ENCODE measurements at regions not wholly inside any gene's neighbourhood (a gene's known extent, or its start where the extent isn't known, plus 50 kb on each side); places are given as distances from the start of the nearest gene placed in this dataset.
"Not testable (repeated sequence)": the region's sequence is repeated elsewhere in the genome, so short reads cannot be mapped to it uniquely, and the experiment has no call there.

DNA sequence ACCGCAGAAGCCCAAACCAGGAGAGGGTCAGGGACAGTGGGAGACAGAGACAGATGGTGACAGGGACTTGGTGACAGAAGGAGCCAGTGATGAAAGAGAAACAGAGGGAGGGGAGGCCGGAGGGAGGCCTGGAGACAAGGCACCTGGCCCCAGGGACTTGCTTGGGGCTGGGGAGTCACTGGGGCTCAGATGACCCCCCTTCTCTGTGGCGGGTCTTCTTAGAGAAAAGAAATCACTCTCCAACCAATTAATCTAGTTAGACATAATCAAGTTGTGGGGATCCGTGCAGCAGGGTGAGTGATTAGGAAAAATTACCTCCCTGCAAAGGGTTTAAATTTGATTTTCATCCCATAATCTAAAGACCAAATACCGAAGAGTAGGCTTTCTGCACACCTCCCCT lies 519.8 kb downstream of the PTPRU start:
- H3K9me3 Mint-ChIP-seq (ENCODE audit: unreplicated experiment): no peaks in the 10 kb centered on the region
- no peak for DNase-seq (ENCODE audit: low spot score)
- TF ChIP-seq, protein P1, sequence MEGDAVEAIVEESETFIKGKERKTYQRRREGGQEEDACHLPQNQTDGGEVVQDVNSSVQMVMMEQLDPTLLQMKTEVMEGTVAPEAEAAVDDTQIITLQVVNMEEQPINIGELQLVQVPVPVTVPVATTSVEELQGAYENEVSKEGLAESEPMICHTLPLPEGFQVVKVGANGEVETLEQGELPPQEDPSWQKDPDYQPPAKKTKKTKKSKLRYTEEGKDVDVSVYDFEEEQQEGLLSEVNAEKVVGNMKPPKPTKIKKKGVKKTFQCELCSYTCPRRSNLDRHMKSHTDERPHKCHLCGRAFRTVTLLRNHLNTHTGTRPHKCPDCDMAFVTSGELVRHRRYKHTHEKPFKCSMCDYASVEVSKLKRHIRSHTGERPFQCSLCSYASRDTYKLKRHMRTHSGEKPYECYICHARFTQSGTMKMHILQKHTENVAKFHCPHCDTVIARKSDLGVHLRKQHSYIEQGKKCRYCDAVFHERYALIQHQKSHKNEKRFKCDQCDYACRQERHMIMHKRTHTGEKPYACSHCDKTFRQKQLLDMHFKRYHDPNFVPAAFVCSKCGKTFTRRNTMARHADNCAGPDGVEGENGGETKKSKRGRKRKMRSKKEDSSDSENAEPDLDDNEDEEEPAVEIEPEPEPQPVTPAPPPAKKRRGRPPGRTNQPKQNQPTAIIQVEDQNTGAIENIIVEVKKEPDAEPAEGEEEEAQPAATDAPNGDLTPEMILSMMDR (IDR thresholded peaks at IDR 0.05; ENCODE audit: unreplicated experiment): no peak
- H3K27me3 Mint-ChIP-seq (ENCODE audit: unreplicated experiment): peaks cover under 1% of the 10 kb centered on the region
- H3K27ac Mint-ChIP-seq (ENCODE audit: unreplicated experiment): no peak overlapping the region
- no peaks in the 10 kb centered on the region for H3K36me3 Mint-ChIP-seq (ENCODE audit: low read depth, unreplicated experiment)
- H3K4me1 Mint-ChIP-seq (ENCODE audit: unreplicated experiment): no peaks in the 10 kb centered on the region
- no peak overlapping the region for H3K4me3 Mint-ChIP-seq (ENCODE audit: unreplicated experiment)

DNA sequence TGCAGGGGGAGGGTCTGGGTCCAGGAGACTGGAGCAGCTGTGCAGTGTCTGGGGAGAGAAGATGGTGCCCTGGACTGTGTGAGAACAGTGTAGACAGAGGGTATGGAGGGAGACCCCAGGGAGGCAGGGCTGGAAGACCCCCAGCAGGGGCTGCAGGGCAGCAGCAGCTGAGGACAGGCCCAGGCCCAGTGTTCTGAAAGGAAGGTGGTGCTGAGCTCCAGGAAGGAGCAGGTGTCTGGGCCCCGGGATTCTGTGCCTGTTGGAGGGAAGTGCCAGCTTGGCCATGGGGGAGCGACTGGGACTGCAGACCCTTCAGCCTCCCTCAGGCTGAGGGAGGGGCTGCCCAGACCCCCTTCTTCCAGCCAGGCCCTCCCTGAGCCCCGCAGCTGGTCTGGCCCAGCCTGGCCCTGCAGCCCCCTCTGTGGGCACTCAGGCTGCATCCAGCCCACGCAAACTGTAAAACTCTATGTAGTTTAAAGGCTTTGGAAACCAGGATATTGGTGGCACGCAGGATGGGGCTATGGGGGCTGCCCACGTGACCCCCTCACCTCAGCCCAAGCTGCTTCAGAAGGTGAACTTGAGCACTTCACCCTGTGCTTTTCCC lies 519.2 kb downstream of the PTPRU start:
- not testable (repeated sequence) for H3K27ac Mint-ChIP-seq (ENCODE audit: unreplicated experiment); H3K4me1 Mint-ChIP-seq (ENCODE audit: unreplicated experiment); H3K36me3 Mint-ChIP-seq (ENCODE audit: low read depth, unreplicated experiment); H3K9me3 Mint-ChIP-seq (ENCODE audit: unreplicated experiment); H3K4me3 Mint-ChIP-seq (ENCODE audit: unreplicated experiment); H3K27me3 Mint-ChIP-seq (ENCODE audit: unreplicated experiment)
- peak; percentile 2 for DNase-seq (ENCODE audit: low spot score)

DNA sequence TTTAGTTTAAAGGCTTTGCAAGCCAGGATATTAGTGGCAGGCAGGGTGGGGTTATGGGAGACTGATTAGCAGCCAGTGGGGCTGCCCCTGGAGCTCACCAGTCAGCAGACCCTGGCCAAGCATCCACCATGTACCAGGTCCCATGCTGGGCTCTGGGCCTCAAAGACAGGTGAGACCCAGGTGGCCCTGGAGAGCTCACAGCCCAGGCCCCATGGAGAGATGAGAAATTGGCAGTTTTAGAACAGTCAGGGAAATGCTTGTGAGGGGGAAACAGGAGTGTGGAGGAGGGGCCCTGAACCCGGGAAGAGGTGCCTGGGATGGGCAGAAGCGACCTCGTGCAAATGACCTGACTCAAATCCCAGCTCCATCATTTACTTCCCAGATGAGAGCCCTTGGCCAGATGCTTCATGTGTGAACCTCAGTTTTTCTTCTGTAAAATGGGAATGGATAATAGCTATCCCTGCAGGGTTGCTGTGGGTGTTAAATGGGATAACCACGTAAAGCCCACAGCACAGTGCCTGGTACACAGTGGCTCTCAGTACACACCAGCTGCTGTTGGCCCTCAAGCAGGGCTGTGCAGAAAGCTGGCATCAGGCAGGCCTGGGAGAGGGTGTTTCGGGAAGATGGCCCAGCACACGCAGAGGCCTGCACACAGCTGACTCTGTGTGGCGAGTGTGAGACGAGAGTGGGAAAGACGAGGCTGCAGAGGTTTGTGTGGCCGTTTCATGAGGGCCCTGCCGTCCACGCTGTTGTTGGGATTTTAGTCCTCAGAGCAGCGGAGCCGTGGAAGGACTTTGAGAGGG lies 518.5 kb downstream of the PTPRU start:
- Mint-ChIP-seq H3K27me3 (ENCODE audit: unreplicated experiment) (peaks cover 2% of the 10 kb centered on the region), H3K27ac (ENCODE audit: unreplicated experiment) (no peak overlapping the region), H3K9me3 (ENCODE audit: unreplicated experiment) (no peaks in the 10 kb centered on the region), H3K36me3 (ENCODE audit: low read depth, unreplicated experiment) (no peaks in the 10 kb centered on the region), H3K4me1 (ENCODE audit: unreplicated experiment) (no peaks in the 10 kb centered on the region), H3K4me3 (ENCODE audit: unreplicated experiment) (no peak overlapping the region)
- no peak for DNase-seq (ENCODE audit: low spot score)
- TF ChIP-seq, protein P1 (IDR thresholded peaks at IDR 0.05; ENCODE audit: unreplicated experiment): no peak

DNA sequence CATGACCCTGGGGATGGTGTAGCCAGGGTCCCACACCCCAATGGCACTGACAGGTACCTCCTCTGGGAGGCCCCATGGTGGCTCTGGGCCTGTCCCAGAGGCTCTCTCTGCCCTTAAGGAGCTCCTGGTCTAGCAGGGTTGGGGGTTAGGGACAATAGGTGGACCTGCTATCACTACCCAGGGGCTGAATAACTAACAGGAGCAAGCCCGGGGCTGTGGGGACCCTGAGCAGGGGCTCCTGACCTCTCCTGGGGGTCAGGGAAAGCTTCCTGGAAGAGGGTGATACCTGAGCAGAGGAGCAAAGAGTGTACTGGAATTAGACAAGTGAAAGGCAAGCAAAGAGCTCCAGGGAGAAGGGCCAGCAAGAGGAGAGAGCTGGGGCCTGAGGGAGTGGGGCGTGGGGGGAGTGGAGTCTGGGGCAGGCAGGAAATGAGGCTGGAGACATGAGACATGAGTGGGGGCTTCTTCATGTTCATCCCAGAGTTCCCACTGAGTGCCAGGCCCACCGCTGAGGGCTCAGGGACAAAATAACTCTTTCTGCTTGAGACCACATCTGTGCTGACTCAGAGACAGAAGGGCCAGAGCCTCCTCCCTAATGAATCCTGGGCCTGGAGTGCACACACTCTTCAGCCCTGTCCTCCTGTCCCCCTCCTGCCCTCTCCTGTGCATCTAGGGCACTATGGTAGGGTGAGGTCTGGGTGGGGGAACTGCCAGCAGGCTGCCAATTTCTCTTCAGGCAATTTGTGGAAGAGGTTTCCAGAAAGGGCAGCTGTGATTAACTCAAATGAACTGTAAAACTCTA lies 517.6 kb downstream of the PTPRU start:
- Mint-ChIP-seq H3K27ac (ENCODE audit: unreplicated experiment) (no peak overlapping the region), H3K4me1 (ENCODE audit: unreplicated experiment) (no peaks in the 10 kb centered on the region), H3K27me3 (ENCODE audit: unreplicated experiment) (peaks cover 2% of the 10 kb centered on the region), H3K4me3 (ENCODE audit: unreplicated experiment) (no peak overlapping the region), H3K36me3 (ENCODE audit: low read depth, unreplicated experiment) (no peaks in the 10 kb centered on the region), H3K9me3 (ENCODE audit: unreplicated experiment) (no peaks in the 10 kb centered on the region)
- no peak for DNase-seq (ENCODE audit: low spot score)
- TF ChIP-seq, protein P1 (IDR thresholded peaks at IDR 0.05; ENCODE audit: unreplicated experiment): no peak

DNA sequence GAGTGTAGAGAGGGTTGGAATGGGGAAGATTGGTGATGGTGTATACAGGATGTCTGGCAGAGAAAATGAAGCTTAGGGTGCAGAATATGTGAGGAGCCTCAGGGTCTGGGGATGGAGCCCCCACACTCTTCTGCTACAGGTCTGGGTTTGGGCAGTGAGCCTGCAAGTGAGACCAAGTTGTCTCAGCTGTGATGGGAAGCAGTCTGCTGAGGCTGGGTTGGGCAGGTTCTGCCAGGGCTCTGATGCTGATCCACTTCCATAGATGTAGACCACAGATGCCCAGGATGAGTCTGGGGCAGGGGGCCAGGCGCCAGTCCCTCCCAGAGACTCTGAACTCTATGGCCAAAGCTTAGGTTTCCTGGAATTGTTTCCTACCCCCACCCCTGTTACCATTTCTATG lies 516.9 kb downstream of the PTPRU start:
- Mint-ChIP-seq H3K4me1 (ENCODE audit: unreplicated experiment) (no peaks in the 10 kb centered on the region), H3K27me3 (ENCODE audit: unreplicated experiment) (peaks cover 2% of the 10 kb centered on the region), H3K27ac (ENCODE audit: unreplicated experiment) (no peak overlapping the region), H3K36me3 (ENCODE audit: low read depth, unreplicated experiment) (no peaks in the 10 kb centered on the region), H3K9me3 (ENCODE audit: unreplicated experiment) (no peaks in the 10 kb centered on the region), H3K4me3 (ENCODE audit: unreplicated experiment) (no peak overlapping the region)
- TF ChIP-seq, protein P1 (IDR thresholded peaks at IDR 0.05; ENCODE audit: unreplicated experiment): no peak
- DNase-seq (ENCODE audit: low spot score): no peak

Data from endothelial cell (in vitro differentiated cells).